Left lung (tissue), 4 donors: ENCODE measurements at regions not wholly inside any gene's neighbourhood (a gene's known extent, or its start where the extent isn't known, plus 50 kb on each side); places are given as distances from the start of the nearest gene placed in this dataset.

ENCODE experiments used
- ATAC-seq: fragments of 200-7000 bp; cut with Tn5 transposase; one replicate; pipeline ENCODE4 v1.9.1; 2020; ENCODE audit warnings: moderate library complexity
- DNase-seq, 4 donors: peaks; one replicate each; pipeline ENCODE4 v3.0.0-alpha.2; 2013 to 2020
- H3K27ac ChIP-seq, 2 donors: fragments of 200-600 bp; sonication (generic) in 1 of 2; one replicate each; pipeline versions ENCODE4 v1.5.0 to v1.8.0; 2020 to 2021
- H3K27me3 ChIP-seq, 2 donors: fragments of 200-600 bp; sonication (generic) in 1 of 2; one replicate each; pipeline versions ENCODE4 v1.5.0 to v1.8.0; 2020 to 2021
- H3K36me3 ChIP-seq, 2 donors: fragments of 200-600 bp; sonication (generic) in 1 of 2; one replicate each; pipeline versions ENCODE4 v1.5.0 to v1.8.0; 2020 to 2021
- H3K4me1 ChIP-seq, 2 donors: fragments of 200-600 bp; one replicate each; pipeline ENCODE4 v1.8.0; 2021
- H3K4me3 ChIP-seq, 2 donors: fragments of 200-600 bp; sonication (generic) in 1 of 2; one replicate each; pipeline versions ENCODE4 v1.5.0 to v1.8.0; 2020 to 2021; ENCODE audit warnings: mild to moderate bottlenecking in 1 of 2
- H3K9me3 ChIP-seq, 2 donors: fragments of 200-600 bp; sonication (generic) in 1 of 2; one replicate each; pipeline versions ENCODE4 v1.5.0 to v1.8.0; 2020 to 2021
- CTCF ChIP-seq, 2 donors: fragments of 200-600 bp; sonication (generic) in 1 of 2; IDR thresholded peaks; one replicate each; pipeline versions ENCODE4 v1.5.0 to v1.8.0; 2021; ENCODE audit warnings: antibody characterized with exemption in 2 of 2
- intact Hi-C, 2 donors: fragments of 100-400 bp; cut with DNase I; formaldehyde crosslinking; loops; one replicate each; pipeline versions ENCODE4 v1.11.2 to v1.14.2; 2022
- donor health status: DM: no; HTN: yes; CAD: no.
- donor health status: DM: no; HTN: no; CAD: no.

GRCh38 chr1:73744985-73745384 lies 453.0 kb downstream of the LRRIQ3 start:
- no peak overlapping the region for H3K4me3 ChIP-seq
- no peak for ATAC-seq
- peaks cover 0 to 37% of the 10 kb centered on the region in 2 donors for H3K9me3 ChIP-seq
- H3K27me3 ChIP-seq, result no peaks in the 10 kb centered on the region
- no peak for DNase-seq
- no peaks in the 10 kb centered on the region for H3K36me3 ChIP-seq
- no peak for TF ChIP-seq CTCF (IDR thresholded peaks at IDR 0.05)
- H3K4me1 ChIP-seq, result no peaks in the 10 kb centered on the region
- intact Hi-C loops, result no loop called here
- H3K27ac ChIP-seq, result no peak overlapping the region

- H3K36me3 ChIP-seq, result no peaks in the 10 kb centered on the region
- H3K4me3 ChIP-seq, result no peak overlapping the region
- no peak for DNase-seq
These were observed 461.9 kb downstream of the LRRIQ3 start for GRCh38 chr1:73736125-73736524.

GRCh38 chr1:73727036-73727435 lies 470.9 kb downstream of the LRRIQ3 start:
- no peak for TF ChIP-seq CTCF (IDR thresholded peaks at IDR 0.05)
- no peak for ATAC-seq
- H3K9me3 ChIP-seq, result no peaks in the 10 kb centered on the region
- H3K4me1 ChIP-seq, result no peaks in the 10 kb centered on the region
- no peaks in the 10 kb centered on the region for H3K36me3 ChIP-seq
- H3K27me3 ChIP-seq, result no peaks in the 10 kb centered on the region
- intact Hi-C loops, result no loop called here
- no peak overlapping the region for H3K4me3 ChIP-seq
- no peak overlapping the region for H3K27ac ChIP-seq
- DNase-seq, result no peak

More at GRCh38 chr1:73736125-73736524, 461.9 kb downstream of the LRRIQ3 start:
- Histone ChIP-seq H3K9me3 (no peaks in the 10 kb centered on the region), H3K27me3 (no peaks in the 10 kb centered on the region), H3K27ac (no peak overlapping the region), H3K4me1 (no peaks in the 10 kb centered on the region)
- ATAC-seq, result no peak
- intact Hi-C loops, result no loop called here
- TF ChIP-seq CTCF (IDR thresholded peaks at IDR 0.05), result no peak

GRCh38 chr1:73722055-73722454 lies 475.9 kb downstream of the LRRIQ3 start:
- ATAC-seq, result no peak

GRCh38 chr1:73717976-73718375 lies 480.0 kb downstream of the LRRIQ3 start:
- no peak for TF ChIP-seq CTCF (IDR thresholded peaks at IDR 0.05)
- intact Hi-C loops, result no loop called here
- Histone ChIP-seq H3K4me3 (no peak overlapping the region), H3K9me3 (peaks cover 0 to 3% of the 10 kb centered on the region in 2 donors), H3K27me3 (no peaks in the 10 kb centered on the region), H3K27ac (no peak overlapping the region), H3K36me3 (no peaks in the 10 kb centered on the region), H3K4me1 (no peaks in the 10 kb centered on the region)
- DNase-seq (no peak), ATAC-seq (no peak)

More at GRCh38 chr1:73722055-73722454, 475.9 kb downstream of the LRRIQ3 start:
- no peak for DNase-seq
- Histone ChIP-seq H3K27ac (no peak overlapping the region), H3K36me3 (no peaks in the 10 kb centered on the region), H3K4me3 (no peak overlapping the region), H3K4me1 (no peaks in the 10 kb centered on the region), H3K9me3 (peaks cover 0 to 3% of the 10 kb centered on the region in 2 donors), H3K27me3 (no peaks in the 10 kb centered on the region)
- no peak for TF ChIP-seq CTCF (IDR thresholded peaks at IDR 0.05)
- intact Hi-C loops, result no loop called here
